GM21737 (cell line): ENCODE measurements at regions not wholly inside any gene's neighbourhood (a gene's known extent, or its start where the extent isn't known, plus 50 kb on each side); places are given as distances from the start of the nearest gene placed in this dataset.

Source experiments
- ATAC-seq: cut with Tn5 transposase; IDR thresholded peaks from one replicate; pipeline ENCODE4 v1.9.1; 2021; ENCODE audit warnings: mild to moderate bottlenecking, moderate library complexity; ENCODE audit not compliant: unreplicated experiment

- no peak for ATAC-seq
These were observed 59.9 kb upstream of the BZW1 start for GRCh38 chr2:200751786-200752185.

GRCh38 chr2:200752332-200752731 is 59.4 kb upstream of the BZW1 start:
- ATAC-seq = no peak

GRCh38 chr2:200752835-200753234 is 58.9 kb upstream of the BZW1 start:
- ATAC-seq = no peak

GRCh38 chr2:200756618-200757321 is 54.9 kb upstream of the BZW1 start:
- ATAC-seq = peak; percentile 65

- ATAC-seq = no peak
These were observed 54.3 kb upstream of the BZW1 start for GRCh38 chr2:200757399-200757798.

GRCh38 chr2:200758341-200758740 is 53.4 kb upstream of the BZW1 start:
- no peak for ATAC-seq

- no peak for ATAC-seq
These were observed 50.4 kb upstream of the BZW1 start for GRCh38 chr2:200761266-200761665.
